Glutamatergic neuron (in vitro differentiated cells): ENCODE measurements at regions not wholly inside any gene's neighbourhood (a gene's known extent, or its start where the extent isn't known, plus 50 kb on each side); places are given as distances from the start of the nearest gene placed in this dataset.
"Not testable (repeated sequence)": the region's sequence is repeated elsewhere in the genome, so short reads cannot be mapped to it uniquely, and the experiment has no call there.

Experiments
- DNase-seq: peaks from one replicate; pipeline ENCODE4 v3.0.0; 2022
- H3K27ac Mint-ChIP-seq: one replicate; pipeline ENCODE4 v1.8.0; 2020; ENCODE audit warnings: mild to moderate bottlenecking, mixed read lengths, inconsistent platforms; ENCODE audit not compliant: unreplicated experiment
- H3K27me3 Mint-ChIP-seq: one replicate; pipeline ENCODE4 v1.8.0; 2020; ENCODE audit warnings: mild to moderate bottlenecking, moderate library complexity, mixed read lengths, inconsistent platforms; ENCODE audit not compliant: unreplicated experiment
- H3K36me3 Mint-ChIP-seq: one replicate; pipeline ENCODE4 v1.8.0; 2020; ENCODE audit warnings: mild to moderate bottlenecking, mixed read lengths, inconsistent platforms; ENCODE audit not compliant: unreplicated experiment
- H3K4me1 Mint-ChIP-seq: one replicate; pipeline ENCODE4 v1.8.0; 2020; ENCODE audit warnings: mild to moderate bottlenecking, low read depth, mixed read lengths, inconsistent platforms; ENCODE audit not compliant: unreplicated experiment
- H3K4me3 Mint-ChIP-seq: one replicate; pipeline ENCODE4 v1.8.0; 2020; ENCODE audit warnings: mild to moderate bottlenecking, mixed read lengths, inconsistent platforms; ENCODE audit not compliant: unreplicated experiment
- H3K9me3 Mint-ChIP-seq: one replicate; pipeline ENCODE4 v1.8.0; 2020; ENCODE audit warnings: mild to moderate bottlenecking, moderate library complexity, mixed read lengths, inconsistent platforms; ENCODE audit not compliant: unreplicated experiment
- TF ChIP-seq, protein P1 (sequence below): fragments of 200-600 bp; sonication (generic); IDR thresholded peaks from one replicate; pipeline ENCODE4 v1.5.0; 2021; ENCODE audit not compliant: partially characterized antibody, unreplicated experiment

DNA sequence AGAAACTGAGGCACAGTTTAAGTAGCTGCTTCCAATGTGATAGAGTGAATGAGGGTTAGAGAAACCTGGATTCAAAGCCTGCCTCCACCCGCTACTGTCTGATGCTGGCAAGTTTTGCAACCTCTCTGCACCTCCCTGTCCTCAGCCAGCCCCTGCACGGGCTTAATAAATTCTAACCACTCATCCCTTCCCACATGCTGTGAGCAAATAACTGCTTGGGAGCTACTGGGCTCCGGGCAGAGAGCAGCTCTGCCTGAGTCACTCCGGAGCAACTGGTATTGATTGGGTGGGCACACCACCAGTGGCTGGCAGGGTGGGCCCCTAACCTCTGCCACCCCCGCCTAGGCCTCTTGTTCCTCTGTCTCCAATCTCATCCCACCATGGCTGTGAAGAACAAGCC, 104.3 kb upstream of the SYT13 start:
- no peak for DNase-seq
- Mint-ChIP-seq H3K36me3 (peaks cover 4% of the 10 kb centered on the region), H3K9me3 (no peaks in the 10 kb centered on the region), H3K4me1 (peaks cover 14% of the 10 kb centered on the region), H3K27me3 (no peaks in the 10 kb centered on the region), H3K4me3 (no peak overlapping the region), H3K27ac (no peak overlapping the region)
- TF ChIP-seq, protein P1, sequence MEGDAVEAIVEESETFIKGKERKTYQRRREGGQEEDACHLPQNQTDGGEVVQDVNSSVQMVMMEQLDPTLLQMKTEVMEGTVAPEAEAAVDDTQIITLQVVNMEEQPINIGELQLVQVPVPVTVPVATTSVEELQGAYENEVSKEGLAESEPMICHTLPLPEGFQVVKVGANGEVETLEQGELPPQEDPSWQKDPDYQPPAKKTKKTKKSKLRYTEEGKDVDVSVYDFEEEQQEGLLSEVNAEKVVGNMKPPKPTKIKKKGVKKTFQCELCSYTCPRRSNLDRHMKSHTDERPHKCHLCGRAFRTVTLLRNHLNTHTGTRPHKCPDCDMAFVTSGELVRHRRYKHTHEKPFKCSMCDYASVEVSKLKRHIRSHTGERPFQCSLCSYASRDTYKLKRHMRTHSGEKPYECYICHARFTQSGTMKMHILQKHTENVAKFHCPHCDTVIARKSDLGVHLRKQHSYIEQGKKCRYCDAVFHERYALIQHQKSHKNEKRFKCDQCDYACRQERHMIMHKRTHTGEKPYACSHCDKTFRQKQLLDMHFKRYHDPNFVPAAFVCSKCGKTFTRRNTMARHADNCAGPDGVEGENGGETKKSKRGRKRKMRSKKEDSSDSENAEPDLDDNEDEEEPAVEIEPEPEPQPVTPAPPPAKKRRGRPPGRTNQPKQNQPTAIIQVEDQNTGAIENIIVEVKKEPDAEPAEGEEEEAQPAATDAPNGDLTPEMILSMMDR = no peak

DNA sequence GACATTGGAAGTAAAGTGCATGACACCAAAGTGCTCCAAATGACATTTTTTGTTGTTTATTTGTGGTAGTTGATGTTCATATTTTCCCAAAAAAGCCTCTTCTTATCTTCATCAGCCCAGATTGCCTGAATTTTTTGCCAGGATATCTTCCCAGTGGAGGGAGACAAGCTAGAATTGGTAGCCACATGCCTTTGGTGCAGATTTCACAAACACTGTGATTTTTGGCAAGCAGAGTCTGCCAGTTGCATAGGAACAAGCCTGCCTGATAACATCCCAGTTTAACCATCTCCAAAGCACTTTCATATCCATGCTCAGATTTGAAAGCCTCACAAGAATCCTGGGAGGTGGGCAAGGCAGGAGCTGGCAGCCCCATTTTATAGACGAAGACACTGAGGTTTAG, 102.3 kb upstream of the SYT13 start:
- H3K4me1 Mint-ChIP-seq = peaks cover 14% of the 10 kb centered on the region
- H3K9me3 Mint-ChIP-seq = no peaks in the 10 kb centered on the region
- H3K36me3 Mint-ChIP-seq = peaks cover 4% of the 10 kb centered on the region
- no peak for DNase-seq
- H3K27me3 Mint-ChIP-seq = peaks cover under 1% of the 10 kb centered on the region
- H3K27ac Mint-ChIP-seq = no peak overlapping the region
- TF ChIP-seq, protein P1 = no peak
- no peak overlapping the region for H3K4me3 Mint-ChIP-seq

DNA sequence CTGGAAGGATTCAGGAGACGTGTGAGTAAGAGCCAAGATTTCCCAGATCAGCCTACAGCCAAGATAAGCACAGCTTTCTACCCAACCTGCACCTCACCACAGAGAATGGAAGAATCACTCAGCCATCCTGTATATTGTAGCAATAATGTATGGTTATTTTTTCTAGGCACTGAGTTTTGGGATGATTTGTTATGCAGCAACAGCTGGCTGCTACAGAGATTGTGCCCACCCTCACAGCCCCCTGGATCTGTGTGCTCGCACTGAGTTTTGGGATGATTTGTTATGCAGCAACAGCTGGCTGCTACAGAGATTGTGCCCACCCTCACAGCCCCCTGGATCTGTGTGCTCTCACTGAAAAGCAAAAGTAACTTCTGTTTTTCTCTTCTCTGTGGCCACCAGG, 101.7 kb upstream of the SYT13 start:
- not testable (repeated sequence) for H3K27ac Mint-ChIP-seq, DNase-seq, H3K27me3 Mint-ChIP-seq, H3K4me3 Mint-ChIP-seq, H3K36me3 Mint-ChIP-seq, H3K9me3 Mint-ChIP-seq
- peaks cover 14% of the 10 kb centered on the region for H3K4me1 Mint-ChIP-seq

DNA sequence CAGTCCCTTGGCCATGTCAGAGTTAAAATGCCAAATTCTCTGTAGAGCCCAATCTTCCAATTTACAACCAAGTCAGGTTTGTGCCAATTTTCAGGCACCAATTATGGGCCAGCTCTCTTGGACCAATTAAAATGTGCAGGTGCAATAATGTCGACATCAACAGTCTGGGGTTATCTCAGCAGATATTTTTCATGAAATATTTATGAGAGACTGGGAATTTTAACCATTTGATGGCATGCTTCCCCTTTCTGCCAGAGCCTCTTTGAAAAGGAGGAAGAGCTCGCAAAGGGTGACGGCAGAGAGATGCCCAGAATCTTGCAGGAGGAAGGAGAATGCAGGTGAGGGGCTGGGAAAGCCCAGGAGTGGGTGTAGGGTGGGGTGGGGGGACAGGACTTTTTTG, 100.8 kb upstream of the SYT13 start:
- H3K27ac Mint-ChIP-seq = no peak overlapping the region

DNA sequence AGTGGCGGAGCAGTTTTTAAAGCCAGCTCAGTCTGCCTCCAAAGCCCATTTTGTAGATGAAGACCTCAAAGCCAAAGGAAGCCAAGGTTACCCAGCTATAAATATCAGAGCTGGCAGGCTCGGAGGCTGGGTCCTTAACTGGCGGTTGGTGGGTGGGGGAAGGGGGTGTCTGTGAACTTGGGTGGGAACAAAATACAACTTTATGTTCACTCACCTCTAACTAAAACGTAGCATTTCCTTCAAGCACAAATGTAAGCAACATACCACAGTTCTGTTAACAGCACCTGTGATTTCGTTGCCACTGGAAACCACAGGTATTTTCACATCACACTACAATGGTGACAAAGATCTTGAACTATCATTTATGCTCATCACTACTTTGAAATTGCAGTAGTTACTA, 99.7 kb upstream of the SYT13 start:
- H3K27ac Mint-ChIP-seq = no peak overlapping the region
- peaks cover 11% of the 10 kb centered on the region for H3K4me1 Mint-ChIP-seq
- H3K36me3 Mint-ChIP-seq = peaks cover 4% of the 10 kb centered on the region
- peaks cover 3% of the 10 kb centered on the region for H3K9me3 Mint-ChIP-seq
- DNase-seq = no peak
- TF ChIP-seq, protein P1 = no peak
- peaks cover 3% of the 10 kb centered on the region for H3K27me3 Mint-ChIP-seq
- no peak overlapping the region for H3K4me3 Mint-ChIP-seq

More for the DNA sequence above, 100.8 kb upstream of the SYT13 start:
- Mint-ChIP-seq H3K9me3 (no peaks in the 10 kb centered on the region), H3K27me3 (peaks cover 3% of the 10 kb centered on the region), H3K36me3 (peaks cover 4% of the 10 kb centered on the region), H3K4me3 (no peak overlapping the region), H3K4me1 (peaks cover 11% of the 10 kb centered on the region)
- TF ChIP-seq, protein P1 = no peak
- DNase-seq = no peak

DNA sequence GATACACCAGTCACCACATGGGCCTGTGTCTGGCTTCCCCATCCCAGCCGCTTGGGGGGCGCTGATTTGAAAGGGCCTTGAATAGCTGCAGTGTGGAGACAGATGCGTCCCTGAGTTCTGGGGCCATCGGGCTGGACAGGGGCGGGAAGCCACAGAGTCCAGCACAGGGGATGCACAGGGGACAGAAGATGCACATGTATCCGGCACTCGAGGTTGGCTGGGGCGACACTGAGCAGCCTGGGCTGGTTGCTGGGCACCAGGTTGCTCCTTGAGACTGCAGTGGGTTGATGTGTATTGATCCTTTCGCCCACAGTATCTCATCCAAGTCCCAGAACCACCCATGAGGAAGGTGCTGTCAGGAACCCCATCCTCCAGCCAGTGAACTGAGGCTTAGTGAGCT, 99.3 kb upstream of the SYT13 start:
- Mint-ChIP-seq H3K9me3 (peaks cover 3% of the 10 kb centered on the region), H3K4me3 (no peak overlapping the region), H3K4me1 (peaks cover 11% of the 10 kb centered on the region), H3K27ac (no peak overlapping the region), H3K27me3 (peaks cover 3% of the 10 kb centered on the region), H3K36me3 (peaks cover 4% of the 10 kb centered on the region)
- no peak for DNase-seq
- TF ChIP-seq, protein P1 = no peak
